Stimulated activated CD8-positive, alpha-beta memory T cell treated with anti-CD3 and anti-CD28 coated beads, Interleukin-7, amount 100 ng/mL, for 4 hours (primary cell): ENCODE measurements at regions not wholly inside any gene's neighbourhood (a gene's known extent, or its start where the extent isn't known, plus 50 kb on each side); places are given as distances from the start of the nearest gene placed in this dataset.

Experiments
- DNase-seq, 2 donors: peaks; one replicate each; pipeline ENCODE4 v3.0.0-alpha.2; 2020; ENCODE audit warnings: low read depth in 2 of 2

- DNase-seq, result no peak
Measured at GRCh38 chr20:2236256-2236655, 59.5 kb upstream of the TGM3 start.

GRCh38 chr20:2237059-2237458 is 58.7 kb upstream of the TGM3 start:
- DNase-seq, result no peak

- DNase-seq, result no peak
Measured at GRCh38 chr20:2238601-2239000, 57.2 kb upstream of the TGM3 start.

- DNase-seq, result no peak
Measured at GRCh38 chr20:2240835-2241234, 55.0 kb upstream of the TGM3 start.

- no peak for DNase-seq
Measured at GRCh38 chr20:2242678-2243077, 53.1 kb upstream of the TGM3 start.

- no peak for DNase-seq
Measured at GRCh38 chr20:2244523-2244922, 51.3 kb upstream of the TGM3 start.

- no peak for DNase-seq
Measured at GRCh38 chr20:2244993-2245392, 50.8 kb upstream of the TGM3 start.

GRCh38 chr20:2245637-2246036 is 50.2 kb upstream of the TGM3 start:
- no peak for DNase-seq
